ENCODE measurements at regions not wholly inside any gene's neighbourhood (a gene's known extent, or its start where the extent isn't known, plus 50 kb on each side); places are given as distances from the start of the nearest gene placed in this dataset.
"Not testable (repeated sequence)": the region's sequence is repeated elsewhere in the genome, so short reads cannot be mapped to it uniquely, and the experiment has no call there.

DNA sequence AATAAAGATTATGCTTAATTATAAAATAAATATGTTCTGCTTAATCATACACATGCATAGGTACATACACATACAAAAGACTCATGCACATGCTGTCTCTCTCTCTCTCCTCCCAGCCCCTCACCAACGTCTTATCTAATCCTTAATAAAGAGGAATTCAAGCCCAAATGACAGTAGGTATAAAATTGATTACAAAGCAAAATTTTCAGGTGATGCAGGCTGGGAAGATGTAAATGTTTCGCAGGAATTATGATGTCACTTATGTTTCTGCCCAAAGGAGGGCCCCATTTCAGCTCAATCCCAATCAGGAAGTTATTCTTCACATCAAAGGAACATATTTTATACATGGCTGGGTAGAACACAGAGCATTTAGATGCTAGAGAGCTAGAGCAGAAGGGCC lies 284.6 kb upstream of the ID4 start:
- no peaks in the 10 kb centered on the region for H3K36me3 Mint-ChIP-seq (ENCODE audit: insufficient read depth)
- H3K9me3 Mint-ChIP-seq: peaks cover 14% of the 10 kb centered on the region
- ATAC-seq (no peak), DNase-seq (no peak)
- H3K4me3 Mint-ChIP-seq: no peak overlapping the region
- H3K4me1 Mint-ChIP-seq (ENCODE audit: low read depth): no peaks in the 10 kb centered on the region
- no peaks in the 10 kb centered on the region for H3K27me3 Mint-ChIP-seq (ENCODE audit: low read depth)

DNA sequence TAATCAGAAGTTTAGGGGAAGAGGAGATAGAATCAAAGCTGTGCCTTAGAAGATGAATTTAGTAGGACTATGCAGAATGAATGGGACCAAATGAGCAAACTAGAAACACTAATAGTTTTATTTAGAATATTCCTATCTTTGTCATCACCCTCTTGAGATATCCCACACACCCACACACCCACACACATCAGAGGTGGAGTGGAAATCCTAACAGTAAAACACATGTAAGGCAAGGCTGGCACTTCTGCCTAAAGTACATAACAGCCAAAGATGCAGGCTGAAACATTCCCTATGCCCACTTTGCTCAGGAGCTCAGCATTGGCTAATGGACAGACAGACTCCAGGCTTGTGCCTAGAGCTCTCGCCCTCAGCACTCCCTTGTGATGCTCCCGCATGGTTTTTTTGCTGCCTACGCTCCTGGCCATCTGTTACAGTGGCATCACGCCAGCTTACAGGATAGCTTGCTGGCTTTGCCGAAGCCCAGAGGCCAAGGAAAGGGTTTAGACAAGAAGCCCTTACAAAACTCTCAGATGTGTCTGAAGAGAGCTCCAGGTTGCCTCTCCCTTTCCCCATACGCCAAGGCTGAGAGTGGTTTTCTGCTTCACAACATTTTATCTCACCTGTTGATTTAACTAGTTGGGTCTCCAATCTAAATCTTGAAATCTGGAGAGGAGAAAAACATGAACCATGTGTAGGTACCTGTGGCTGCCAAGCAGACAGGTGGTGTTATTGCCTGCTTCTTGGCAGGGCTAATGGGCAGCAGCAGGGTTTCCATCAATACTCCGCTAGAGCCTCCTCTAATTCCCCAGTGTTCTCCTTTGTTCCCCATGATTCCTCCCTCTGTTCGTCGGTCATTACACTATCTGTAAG lies 282.6 kb upstream of the ID4 start:
- no peak overlapping the region for H3K4me3 Mint-ChIP-seq

GRCh38 chr6:19557191-19557590 lies 280.0 kb upstream of the ID4 start:
- H3K36me3 Mint-ChIP-seq (ENCODE audit: insufficient read depth): no peaks in the 10 kb centered on the region
- H3K4me3 Mint-ChIP-seq: no peak overlapping the region
- no peaks in the 10 kb centered on the region for H3K4me1 Mint-ChIP-seq (ENCODE audit: low read depth)
- ATAC-seq (no peak), DNase-seq (no peak)
- no peaks in the 10 kb centered on the region for H3K27me3 Mint-ChIP-seq (ENCODE audit: low read depth)
- peaks cover 17% of the 10 kb centered on the region for H3K9me3 Mint-ChIP-seq

More for the DNA sequence above, 282.6 kb upstream of the ID4 start:
- DNase-seq (no peak), ATAC-seq (no peak)
- Mint-ChIP-seq H3K4me1 (ENCODE audit: low read depth) (no peaks in the 10 kb centered on the region), H3K9me3 (peaks cover 20% of the 10 kb centered on the region), H3K36me3 (ENCODE audit: insufficient read depth) (no peaks in the 10 kb centered on the region), H3K27me3 (ENCODE audit: low read depth) (no peaks in the 10 kb centered on the region)

DNA sequence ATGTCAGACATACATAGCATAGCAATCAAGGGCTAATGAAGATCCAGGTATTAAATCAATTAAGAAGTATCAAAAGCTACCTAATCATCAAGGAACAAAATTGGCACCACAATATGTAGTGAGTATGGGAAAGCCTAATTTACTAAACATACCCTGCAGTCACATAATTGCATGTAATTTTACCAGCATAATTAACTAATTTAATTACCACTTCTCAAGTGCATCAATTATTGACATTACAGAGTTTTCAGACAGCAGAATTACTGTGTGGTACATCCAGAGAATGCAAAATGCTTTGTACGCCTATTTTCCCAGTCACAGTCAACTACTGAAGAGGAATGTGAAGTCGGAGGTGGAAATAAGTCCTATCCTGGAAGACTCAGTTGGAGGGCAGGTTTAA lies 279.0 kb upstream of the ID4 start:
- Mint-ChIP-seq H3K9me3 (peaks cover 11% of the 10 kb centered on the region), H3K4me1 (ENCODE audit: low read depth) (no peaks in the 10 kb centered on the region), H3K36me3 (ENCODE audit: insufficient read depth) (no peaks in the 10 kb centered on the region), H3K27me3 (ENCODE audit: low read depth) (no peaks in the 10 kb centered on the region), H3K4me3 (no peak overlapping the region)
- no peak for ATAC-seq
- no peak for DNase-seq

DNA sequence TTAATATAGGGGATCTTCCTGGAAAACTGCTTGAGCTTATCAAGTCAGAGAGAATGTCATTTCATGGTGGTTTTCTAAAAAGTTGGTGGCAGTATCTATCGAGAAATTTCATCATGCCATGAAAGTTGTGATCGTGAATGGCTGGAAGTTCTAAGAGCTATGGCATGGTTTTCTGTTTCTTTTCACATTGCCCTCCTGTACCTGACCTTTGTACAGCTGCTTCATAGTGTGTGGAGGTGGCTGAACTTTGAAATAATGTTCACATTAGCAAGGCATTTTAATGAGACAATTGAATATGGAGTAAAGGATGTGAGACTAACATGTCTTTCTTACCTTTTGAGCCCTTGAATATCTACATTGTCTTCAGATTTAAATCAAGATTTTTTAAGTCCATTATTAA lies 278.2 kb upstream of the ID4 start:
- ATAC-seq: no peak
- H3K4me3 Mint-ChIP-seq: no peak overlapping the region
- no peaks in the 10 kb centered on the region for H3K36me3 Mint-ChIP-seq (ENCODE audit: insufficient read depth)
- no peak for DNase-seq
- no peaks in the 10 kb centered on the region for H3K4me1 Mint-ChIP-seq (ENCODE audit: low read depth)
- peaks cover 10% of the 10 kb centered on the region for H3K9me3 Mint-ChIP-seq
- H3K27me3 Mint-ChIP-seq (ENCODE audit: low read depth): no peaks in the 10 kb centered on the region

GRCh38 chr6:19562468-19562867 lies 274.7 kb upstream of the ID4 start:
- Mint-ChIP-seq H3K27me3 (ENCODE audit: low read depth) (no peaks in the 10 kb centered on the region), H3K36me3 (ENCODE audit: insufficient read depth) (no peaks in the 10 kb centered on the region), H3K4me3 (no peak overlapping the region), H3K4me1 (ENCODE audit: low read depth) (no peaks in the 10 kb centered on the region), H3K9me3 (peaks cover 7% of the 10 kb centered on the region)
- ATAC-seq (no peak), DNase-seq (no peak)

DNA sequence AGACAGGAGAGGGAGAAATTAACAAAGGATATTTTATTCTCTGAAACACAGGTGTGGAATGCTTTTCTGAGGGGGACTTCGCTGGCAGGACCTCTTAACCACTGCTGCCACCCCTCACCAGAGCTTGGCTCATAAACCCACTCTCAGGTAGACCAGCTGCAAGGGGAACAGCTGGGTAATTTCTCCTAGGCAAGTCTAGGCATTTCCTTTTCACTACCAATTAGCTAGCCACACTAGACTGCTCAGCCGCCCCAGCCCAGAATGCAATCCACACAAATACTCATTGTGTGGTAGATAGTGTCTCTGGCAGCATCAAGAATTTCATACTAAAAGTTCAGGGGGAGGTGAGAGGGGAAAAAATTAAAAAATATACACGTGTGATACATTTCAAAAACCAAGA lies 267.6 kb upstream of the ID4 start:
- H3K9me3 Mint-ChIP-seq: peaks cover 5% of the 10 kb centered on the region
- DNase-seq (no peak), ATAC-seq (no peak)
- no peaks in the 10 kb centered on the region for H3K4me1 Mint-ChIP-seq (ENCODE audit: low read depth)
- H3K4me3 Mint-ChIP-seq: no peak overlapping the region
- no peaks in the 10 kb centered on the region for H3K36me3 Mint-ChIP-seq (ENCODE audit: insufficient read depth)
- no peaks in the 10 kb centered on the region for H3K27me3 Mint-ChIP-seq (ENCODE audit: low read depth)

DNA sequence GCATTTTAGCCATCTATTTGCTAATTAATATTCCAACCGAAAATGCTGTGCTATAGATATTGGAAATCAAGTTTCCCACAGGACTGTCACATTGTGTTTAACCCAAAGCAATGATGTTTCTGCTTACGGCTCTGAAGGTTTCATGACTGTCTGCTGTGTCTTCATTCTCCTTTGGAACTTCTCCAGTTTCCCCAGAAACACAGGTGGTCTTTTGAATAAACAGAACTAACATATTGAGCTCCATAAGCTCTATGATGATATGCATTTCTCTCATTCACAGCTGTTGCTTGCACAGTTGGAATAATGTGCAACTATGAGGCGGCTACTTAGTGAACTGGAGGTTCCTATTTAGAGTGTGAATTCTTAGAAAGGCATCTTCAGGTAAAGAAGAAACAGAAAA lies 266.0 kb upstream of the ID4 start:
- Mint-ChIP-seq H3K36me3 (ENCODE audit: insufficient read depth) (no peaks in the 10 kb centered on the region), H3K4me1 (ENCODE audit: low read depth) (no peaks in the 10 kb centered on the region), H3K4me3 (no peak overlapping the region), H3K27me3 (ENCODE audit: low read depth) (no peaks in the 10 kb centered on the region), H3K9me3 (peaks cover 5% of the 10 kb centered on the region)
- ATAC-seq: no peak
- no peak for DNase-seq

DNA sequence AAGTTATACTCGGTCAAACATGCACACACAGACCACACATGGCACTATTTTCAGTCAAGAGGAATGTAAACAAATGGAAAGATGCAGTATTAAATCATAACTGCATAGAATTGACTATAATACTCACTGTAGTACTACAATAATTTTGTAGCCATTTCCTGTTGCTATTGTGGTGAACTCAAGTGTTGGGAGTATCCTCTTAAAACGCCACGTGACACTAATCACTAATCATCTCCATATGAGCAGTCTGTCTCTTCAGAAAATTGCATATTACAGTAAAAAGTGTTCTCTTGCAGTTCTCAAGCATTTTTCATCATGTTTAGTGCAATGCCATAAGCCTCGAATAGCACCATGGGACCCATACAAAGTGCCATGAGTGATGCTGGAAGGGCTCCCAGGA lies 258.7 kb upstream of the ID4 start:
- Mint-ChIP-seq H3K9me3 (peaks cover 22% of the 10 kb centered on the region), H3K4me1 (ENCODE audit: low read depth) (no peaks in the 10 kb centered on the region), H3K27me3 (ENCODE audit: low read depth) (no peaks in the 10 kb centered on the region), H3K36me3 (ENCODE audit: insufficient read depth) (no peaks in the 10 kb centered on the region), H3K4me3 (no peak overlapping the region)
- DNase-seq (no peak), ATAC-seq (no peak)

- H3K4me3 Mint-ChIP-seq; H3K27me3 Mint-ChIP-seq (ENCODE audit: low read depth); H3K36me3 Mint-ChIP-seq (ENCODE audit: insufficient read depth); DNase-seq; ATAC-seq; H3K4me1 Mint-ChIP-seq (ENCODE audit: low read depth): not testable (repeated sequence)
- peaks cover 13% of the 10 kb centered on the region for H3K9me3 Mint-ChIP-seq
These were observed 253.0 kb upstream of the ID4 start for GRCh38 chr6:19584207-19584606.

GRCh38 chr6:19587238-19587942 lies 249.8 kb upstream of the ID4 start:
- DNase-seq: no peak
- Mint-ChIP-seq H3K27me3 (ENCODE audit: low read depth) (no peaks in the 10 kb centered on the region), H3K4me1 (ENCODE audit: low read depth) (no peaks in the 10 kb centered on the region), H3K9me3 (peaks cover 7% of the 10 kb centered on the region), H3K4me3 (no peak overlapping the region), H3K36me3 (ENCODE audit: insufficient read depth) (no peaks in the 10 kb centered on the region)
- ATAC-seq: no peak

- Mint-ChIP-seq H3K4me1 (ENCODE audit: low read depth) (no peaks in the 10 kb centered on the region), H3K4me3 (no peak overlapping the region), H3K9me3 (no peaks in the 10 kb centered on the region), H3K27me3 (ENCODE audit: low read depth) (no peaks in the 10 kb centered on the region), H3K36me3 (ENCODE audit: insufficient read depth) (no peaks in the 10 kb centered on the region)
- no peak for DNase-seq
- no peak for ATAC-seq
These were observed 246.6 kb upstream of the ID4 start for GRCh38 chr6:19590501-19591131.

GRCh38 chr6:19597809-19598320 lies 239.3 kb upstream of the ID4 start:
- no peaks in the 10 kb centered on the region for H3K36me3 Mint-ChIP-seq (ENCODE audit: insufficient read depth)
- H3K4me3 Mint-ChIP-seq: no peak overlapping the region
- DNase-seq: no peak
- no peaks in the 10 kb centered on the region for H3K9me3 Mint-ChIP-seq
- no peaks in the 10 kb centered on the region for H3K4me1 Mint-ChIP-seq (ENCODE audit: low read depth)
- ATAC-seq: no peak
- no peaks in the 10 kb centered on the region for H3K27me3 Mint-ChIP-seq (ENCODE audit: low read depth)

DNA sequence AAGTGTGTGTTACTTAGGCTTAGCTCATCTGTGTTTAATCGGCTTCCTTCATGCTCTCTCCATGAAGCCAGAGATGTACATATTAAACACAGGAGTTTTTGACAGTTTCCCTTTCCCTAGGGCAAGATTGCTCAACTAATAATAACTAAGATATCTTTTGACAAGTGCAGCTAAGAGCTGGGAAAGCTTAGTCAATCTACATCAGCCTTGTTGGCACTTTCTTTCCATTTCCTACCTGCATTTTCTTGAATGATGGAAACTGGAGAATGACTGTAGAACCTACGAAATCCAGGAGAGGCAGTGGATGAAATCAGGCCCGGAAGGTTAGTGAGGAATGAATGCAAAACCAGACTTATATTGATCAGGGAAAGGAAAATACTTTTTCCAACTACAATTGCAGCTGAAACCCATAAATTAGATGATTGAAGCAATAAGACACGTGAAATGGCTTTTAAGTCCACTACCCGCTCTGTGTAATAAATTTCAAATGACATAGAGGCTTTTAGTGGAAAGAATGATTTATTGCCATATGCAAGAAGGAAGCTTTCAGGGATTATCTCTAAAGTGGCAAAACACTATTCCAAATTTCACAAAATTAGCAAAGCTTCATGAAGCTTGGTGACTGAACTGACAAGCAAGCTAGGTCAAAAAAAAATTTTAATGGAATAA lies 237.2 kb upstream of the ID4 start:
- H3K4me3 Mint-ChIP-seq: no peak overlapping the region
- H3K9me3 Mint-ChIP-seq: no peaks in the 10 kb centered on the region
- ATAC-seq (no peak), DNase-seq (no peak)
- no peaks in the 10 kb centered on the region for H3K27me3 Mint-ChIP-seq (ENCODE audit: low read depth)
- H3K36me3 Mint-ChIP-seq (ENCODE audit: insufficient read depth): no peaks in the 10 kb centered on the region
- no peaks in the 10 kb centered on the region for H3K4me1 Mint-ChIP-seq (ENCODE audit: low read depth)
